Lung (tissue), 11 donors: ENCODE measurements at regions not wholly inside any gene's neighbourhood (a gene's known extent, or its start where the extent isn't known, plus 50 kb on each side); places are given as distances from the start of the nearest gene placed in this dataset.

ENCODE experiments used
- ATAC-seq: fragments of 200-7000 bp; cut with Tn5 transposase; one replicate; pipeline ENCODE4 v1.9.1; 2020; ENCODE audit warnings: moderate number of reproducible peaks; ENCODE audit not compliant: insufficient read depth, low FRiP score
- DNase-seq, 3 donors: peaks; one replicate each; pipeline ENCODE4 v3.0.0-alpha.2; 2013 to 2017
- H3K27ac ChIP-seq, 2 donors: one replicate each; pipeline ENCODE4 v1.5.1; 2013; ENCODE audit warnings: mild to moderate bottlenecking in 2 of 2, moderate library complexity in 2 of 2, control low read depth in 1 of 2, inconsistent platforms in 1 of 2, low read depth in 1 of 2, low read length in 1 of 2
- H3K27me3 ChIP-seq, 3 donors: one replicate each; pipeline ENCODE4 v1.5.1; 2013; ENCODE audit warnings: low read length in 2 of 3; ENCODE audit not compliant: control insufficient read depth in 3 of 3, insufficient read depth in 3 of 3
- H3K36me3 ChIP-seq, 4 donors: one replicate each; pipeline ENCODE4 v1.5.1; 2013; ENCODE audit warnings: low read length in 4 of 4, mild to moderate bottlenecking in 1 of 4, moderate library complexity in 1 of 4; ENCODE audit not compliant: control insufficient read depth in 4 of 4, insufficient read depth in 4 of 4
- H3K4me1 ChIP-seq, 5 donors: one replicate each; pipeline ENCODE4 v1.5.1; 2013; ENCODE audit warnings: low read length in 5 of 5, mild to moderate bottlenecking in 2 of 5, moderate library complexity in 1 of 5; ENCODE audit not compliant: control insufficient read depth in 5 of 5, insufficient read depth in 5 of 5
- H3K4me3 ChIP-seq: one replicate; pipeline ENCODE4 v1.5.1; 2013; ENCODE audit warnings: mild to moderate bottlenecking, control low read depth, moderate library complexity
- H3K9ac ChIP-seq, 2 donors: one replicate each; pipeline ENCODE4 v1.5.1; 2013; ENCODE audit warnings: low read length in 2 of 2, control low read depth in 1 of 2; ENCODE audit not compliant: insufficient read depth in 1 of 2
- H3K9me3 ChIP-seq, 4 donors: one replicate each; pipeline ENCODE4 v1.5.1; 2013; ENCODE audit warnings: low read length in 3 of 4, mild to moderate bottlenecking in 1 of 4, moderate library complexity in 1 of 4; ENCODE audit not compliant: control insufficient read depth in 4 of 4, insufficient read depth in 3 of 4
- CTCF ChIP-seq: IDR thresholded peaks from 2 replicates; pipeline ENCODE4 v1.5.1; 2012; ENCODE audit warnings: mild to moderate bottlenecking; ENCODE audit errors: control extremely low read depth, extremely low read depth
- WGBS, 2 donors: extraction: QIAGEN DNeasy Blood & Tissue Kit; methylation state at CpG; one replicate each; pipeline ENCODE4 v1.1.7; 2013; 5-methylcytosine and 5-hydroxymethylcytosine counted together
- donor health status: control.
- donor health status: control.
- donor health status: Bipolar disorder and iron deficiency.
- donor health status: healthy.
- donor health status: DM: yes; HTN: yes; CAD: no.

GRCh38 chr6:73941892-73942291 lies 245.9 kb downstream of the CD109 start:
- DNase-seq (no peak), ATAC-seq (no peak)
- no peak for TF ChIP-seq CTCF
- H3K27ac ChIP-seq = no peak overlapping the region
- H3K9me3 ChIP-seq = peaks cover 0 to 6% (median 1%) of the 10 kb centered on the region in 4 donors
- H3K9ac ChIP-seq = no peak overlapping the region
- no peaks in the 10 kb centered on the region for H3K27me3 ChIP-seq
- no peak overlapping the region for H3K4me3 ChIP-seq
- no peaks in the 10 kb centered on the region for H3K36me3 ChIP-seq
- no peaks in the 10 kb centered on the region for H3K4me1 ChIP-seq

GRCh38 chr6:73937805-73938204 lies 241.8 kb downstream of the CD109 start:
- TF ChIP-seq CTCF = no peak
- no peak for DNase-seq
- H3K9ac ChIP-seq = no peak overlapping the region
- ATAC-seq = no peak
- H3K27me3 ChIP-seq = no peaks in the 10 kb centered on the region
- H3K9me3 ChIP-seq = peaks cover 0 to 3% (median 1%) of the 10 kb centered on the region in 4 donors
- no peaks in the 10 kb centered on the region for H3K36me3 ChIP-seq
- H3K4me1 ChIP-seq = no peaks in the 10 kb centered on the region
- no peak overlapping the region for H3K4me3 ChIP-seq
- H3K27ac ChIP-seq = no peak overlapping the region

- no peak for TF ChIP-seq CTCF
- Histone ChIP-seq H3K27me3 (no peaks in the 10 kb centered on the region), H3K4me3 (no peak overlapping the region), H3K9ac (no peak overlapping the region), H3K9me3 (peaks cover 0 to 9% (median 5%) of the 10 kb centered on the region in 4 donors), H3K36me3 (no peaks in the 10 kb centered on the region), H3K4me1 (no peaks in the 10 kb centered on the region), H3K27ac (no peak overlapping the region)
- DNase-seq (no peak), ATAC-seq (no peak)
Measured at GRCh38 chr6:73932866-73933265, 236.9 kb downstream of the CD109 start.

- no peaks in the 10 kb centered on the region for H3K4me1 ChIP-seq
- no peak for DNase-seq
- H3K27ac ChIP-seq = no peak overlapping the region
- no peaks in the 10 kb centered on the region for H3K36me3 ChIP-seq
- H3K4me3 ChIP-seq = no peak overlapping the region
- H3K9ac ChIP-seq = no peak overlapping the region
- no peak for TF ChIP-seq CTCF
- H3K27me3 ChIP-seq = no peaks in the 10 kb centered on the region
- no peak for ATAC-seq
- H3K9me3 ChIP-seq = peaks cover 0 to 14% (median 9%) of the 10 kb centered on the region in 4 donors
- 84 to 86% methylated on average over 3 of the region's 3 CpGs for WGBS, 2 donors
Measured at GRCh38 chr6:73929405-73929804, 233.4 kb downstream of the CD109 start.
